ENCODE measurements at regions not wholly inside any gene's neighbourhood (a gene's known extent, or its start where the extent isn't known, plus 50 kb on each side); places are given as distances from the start of the nearest gene placed in this dataset.

- Histone ChIP-seq H3K4me3 (no peak overlapping the region), H3K4me1 (no peaks in the 10 kb centered on the region), H3K36me3 (no peaks in the 10 kb centered on the region), H3K27ac (no peak overlapping the region), H3K9me3 (peaks cover 3% of the 10 kb centered on the region), H3K27me3 (ENCODE audit: low read depth) (no peaks in the 10 kb centered on the region)
- TF ChIP-seq, protein P1, sequence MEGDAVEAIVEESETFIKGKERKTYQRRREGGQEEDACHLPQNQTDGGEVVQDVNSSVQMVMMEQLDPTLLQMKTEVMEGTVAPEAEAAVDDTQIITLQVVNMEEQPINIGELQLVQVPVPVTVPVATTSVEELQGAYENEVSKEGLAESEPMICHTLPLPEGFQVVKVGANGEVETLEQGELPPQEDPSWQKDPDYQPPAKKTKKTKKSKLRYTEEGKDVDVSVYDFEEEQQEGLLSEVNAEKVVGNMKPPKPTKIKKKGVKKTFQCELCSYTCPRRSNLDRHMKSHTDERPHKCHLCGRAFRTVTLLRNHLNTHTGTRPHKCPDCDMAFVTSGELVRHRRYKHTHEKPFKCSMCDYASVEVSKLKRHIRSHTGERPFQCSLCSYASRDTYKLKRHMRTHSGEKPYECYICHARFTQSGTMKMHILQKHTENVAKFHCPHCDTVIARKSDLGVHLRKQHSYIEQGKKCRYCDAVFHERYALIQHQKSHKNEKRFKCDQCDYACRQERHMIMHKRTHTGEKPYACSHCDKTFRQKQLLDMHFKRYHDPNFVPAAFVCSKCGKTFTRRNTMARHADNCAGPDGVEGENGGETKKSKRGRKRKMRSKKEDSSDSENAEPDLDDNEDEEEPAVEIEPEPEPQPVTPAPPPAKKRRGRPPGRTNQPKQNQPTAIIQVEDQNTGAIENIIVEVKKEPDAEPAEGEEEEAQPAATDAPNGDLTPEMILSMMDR (IDR thresholded peaks at IDR 0.05): no peak
- ATAC-seq (no peak), DNase-seq (no peak)
- intact Hi-C loops (cut with DNase I): no loop called here
These were observed 975.7 kb downstream of the TTLL7 start for GRCh38 chr1:83023212-83023611.

DNA sequence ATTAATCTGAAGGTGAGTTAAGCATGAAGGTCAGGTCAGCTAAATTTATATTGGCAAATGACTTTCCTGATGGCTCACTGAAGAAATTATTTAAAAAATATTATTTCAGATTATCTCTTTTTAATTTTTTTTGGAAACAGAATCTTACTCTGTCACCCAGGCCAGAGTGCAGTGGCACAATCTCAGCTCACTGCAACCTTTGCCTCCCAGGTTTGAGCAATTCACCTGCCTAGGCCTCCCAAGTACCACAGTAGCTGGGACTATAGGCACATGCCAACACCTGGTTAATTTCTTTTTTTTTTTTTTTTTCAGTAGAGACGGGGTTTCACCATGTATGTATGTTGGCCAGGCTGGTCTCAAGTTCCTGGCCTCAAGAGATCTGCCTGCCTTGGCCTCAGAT, 976.7 kb downstream of the TTLL7 start:
- no peak for ATAC-seq
- TF ChIP-seq, protein P1 (IDR thresholded peaks at IDR 0.05): no peak
- intact Hi-C loops (cut with DNase I): no loop called here
- no peak for DNase-seq
- peaks cover 3% of the 10 kb centered on the region for H3K9me3 ChIP-seq
- H3K4me3 ChIP-seq: no peak overlapping the region
- no peaks in the 10 kb centered on the region for H3K27me3 ChIP-seq (ENCODE audit: low read depth)
- no peaks in the 10 kb centered on the region for H3K36me3 ChIP-seq
- no peaks in the 10 kb centered on the region for H3K4me1 ChIP-seq
- no peak overlapping the region for H3K27ac ChIP-seq

- H3K4me1 ChIP-seq: no peaks in the 10 kb centered on the region
- no peaks in the 10 kb centered on the region for H3K27me3 ChIP-seq (ENCODE audit: low read depth)
- intact Hi-C loops (cut with DNase I): no loop called here
- H3K27ac ChIP-seq: no peak overlapping the region
- DNase-seq (no peak), ATAC-seq (no peak)
- H3K4me3 ChIP-seq: no peak overlapping the region
- H3K36me3 ChIP-seq: no peaks in the 10 kb centered on the region
- TF ChIP-seq, protein P1 (IDR thresholded peaks at IDR 0.05): no peak
- peaks cover 3% of the 10 kb centered on the region for H3K9me3 ChIP-seq
These were observed 981.2 kb downstream of the TTLL7 start for GRCh38 chr1:83017701-83018100.

DNA sequence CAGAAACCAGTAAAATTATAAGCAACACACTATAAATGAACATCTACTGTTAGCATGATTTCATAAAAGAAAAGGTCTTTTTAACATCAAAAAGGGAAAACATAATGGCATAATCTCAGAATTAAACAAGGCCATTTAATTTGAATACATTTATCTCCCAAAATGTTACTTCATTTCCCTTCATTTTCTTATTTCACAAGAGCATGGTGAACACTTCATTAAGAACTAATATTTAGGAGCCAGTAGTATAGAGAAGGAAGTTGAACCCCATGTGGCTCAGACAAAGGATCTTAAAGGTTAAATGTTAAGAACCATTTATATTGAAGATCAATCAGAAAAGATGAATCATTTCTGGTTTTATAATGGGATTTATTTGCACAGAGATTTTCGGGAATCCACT, 981.7 kb downstream of the TTLL7 start:
- no peak overlapping the region for H3K4me3 ChIP-seq
- DNase-seq (no peak), ATAC-seq (no peak)
- no peaks in the 10 kb centered on the region for H3K4me1 ChIP-seq
- H3K9me3 ChIP-seq: peaks cover 3% of the 10 kb centered on the region
- H3K36me3 ChIP-seq: no peaks in the 10 kb centered on the region
- TF ChIP-seq, protein P1 (IDR thresholded peaks at IDR 0.05): no peak
- intact Hi-C loops (cut with DNase I): no loop called here
- H3K27me3 ChIP-seq (ENCODE audit: low read depth): no peaks in the 10 kb centered on the region
- H3K27ac ChIP-seq: no peak overlapping the region

GRCh38 chr1:83016354-83016849, 982.5 kb downstream of the TTLL7 start:
- no peak for DNase-seq
- H3K9me3 ChIP-seq: peaks cover 3% of the 10 kb centered on the region
- H3K27ac ChIP-seq: no peak overlapping the region
- H3K36me3 ChIP-seq: no peaks in the 10 kb centered on the region
- H3K27me3 ChIP-seq (ENCODE audit: low read depth): no peaks in the 10 kb centered on the region
- intact Hi-C loops (cut with DNase I): no loop called here
- no peak overlapping the region for H3K4me3 ChIP-seq
- H3K4me1 ChIP-seq: no peaks in the 10 kb centered on the region
- ATAC-seq: no peak
- TF ChIP-seq, protein P1 (IDR thresholded peaks at IDR 0.05): no peak

DNA sequence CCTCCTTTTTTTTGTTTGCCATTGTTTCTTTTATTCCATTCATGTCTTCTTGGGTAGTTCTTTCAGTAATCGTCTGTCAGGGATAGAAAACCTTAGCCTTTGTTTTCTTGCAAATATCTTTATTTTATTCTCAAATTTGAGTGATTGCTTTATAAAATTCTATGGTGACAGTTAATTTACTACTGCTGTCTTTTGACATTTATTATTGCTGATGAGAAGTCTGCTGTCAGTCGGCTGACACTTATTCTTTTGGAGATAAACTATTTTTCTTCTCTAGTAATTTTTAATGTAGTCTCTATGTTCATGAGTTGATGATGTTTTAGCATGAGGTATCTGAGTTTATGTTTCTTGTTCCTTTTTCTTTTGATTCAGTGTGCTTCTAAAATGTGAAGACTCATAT, 983.8 kb downstream of the TTLL7 start:
- DNase-seq (no peak), ATAC-seq (no peak)
- intact Hi-C loops (cut with DNase I): no loop called here
- TF ChIP-seq, protein P1 (IDR thresholded peaks at IDR 0.05): no peak
- no peak overlapping the region for H3K4me3 ChIP-seq
- no peaks in the 10 kb centered on the region for H3K9me3 ChIP-seq
- H3K4me1 ChIP-seq: no peaks in the 10 kb centered on the region
- H3K27me3 ChIP-seq (ENCODE audit: low read depth): no peaks in the 10 kb centered on the region
- H3K27ac ChIP-seq: no peak overlapping the region
- no peaks in the 10 kb centered on the region for H3K36me3 ChIP-seq
